HG03575 (cell line): ENCODE measurements at regions not wholly inside any gene's neighbourhood (a gene's known extent, or its start where the extent isn't known, plus 50 kb on each side); places are given as distances from the start of the nearest gene placed in this dataset.

ENCODE experiments used
- ATAC-seq: cut with Tn5 transposase; IDR thresholded peaks from one replicate; pipeline ENCODE4 v1.9.1; 2021; ENCODE audit not compliant: unreplicated experiment, insufficient number of reproducible peaks, low FRiP score; ENCODE audit errors: extremely low read depth

GRCh38 chr2:151197184-151198108 is 64.2 kb downstream of the RBM43 start:
- ATAC-seq, result no peak

DNA sequence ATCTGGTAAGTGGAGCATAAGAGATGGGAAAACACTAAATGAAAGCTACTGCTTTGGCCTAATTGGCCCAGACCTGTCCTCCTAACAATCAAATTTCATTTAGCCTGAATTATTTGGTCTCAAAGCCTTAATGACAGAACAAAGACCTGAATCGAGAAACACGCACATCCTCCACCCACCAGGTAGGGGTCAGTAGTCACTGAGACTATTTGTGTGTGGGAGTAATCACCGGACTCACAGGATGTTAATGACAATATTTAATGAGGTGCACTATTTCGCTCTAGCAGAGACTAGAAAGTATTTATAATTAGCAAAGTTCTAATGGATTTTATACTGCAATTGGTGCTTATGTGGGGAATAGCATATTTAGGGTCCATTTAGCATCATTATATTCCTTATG is 68.1 kb downstream of the RBM43 start:
- ATAC-seq, result no peak

DNA sequence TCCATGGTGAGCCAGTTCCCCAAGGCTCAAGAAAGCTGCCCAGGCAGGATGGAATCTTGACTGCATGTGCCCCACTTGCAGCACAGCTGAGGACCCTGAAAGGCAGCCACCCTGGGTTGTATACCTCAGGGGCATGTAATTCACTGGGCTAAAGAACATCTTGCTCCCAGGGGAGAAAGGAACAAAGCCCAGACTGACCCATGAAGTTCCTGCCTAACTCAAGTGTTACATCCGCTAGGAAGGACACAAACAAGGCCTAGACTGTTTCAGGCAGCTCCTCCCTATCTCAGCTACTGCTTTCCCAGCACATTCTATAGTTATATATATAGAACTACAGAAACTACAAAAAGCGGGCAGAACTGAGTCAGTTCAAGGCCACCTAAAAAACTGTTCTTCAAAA is 69.0 kb downstream of the RBM43 start:
- no peak for ATAC-seq

DNA sequence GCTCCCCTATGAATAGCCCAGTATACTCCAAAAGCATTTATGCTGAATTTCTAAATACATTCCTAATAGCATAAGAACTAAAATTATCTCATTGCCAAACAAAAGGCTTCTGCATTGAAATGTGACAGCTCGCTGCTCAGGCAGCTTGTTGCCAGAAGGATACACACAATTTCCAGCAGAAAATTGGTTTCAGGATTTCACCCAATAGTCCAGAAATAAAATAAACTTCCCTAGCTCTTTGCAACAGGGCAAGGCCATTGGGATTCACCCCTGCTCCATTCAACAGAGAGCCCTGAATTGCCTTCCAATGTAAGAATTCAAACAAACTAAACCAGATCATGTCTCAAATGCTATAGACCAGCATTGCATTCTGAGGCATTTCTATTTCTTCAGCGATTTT is 70.7 kb downstream of the RBM43 start:
- ATAC-seq, result no peak

- ATAC-seq, result no peak
These were observed 72.5 kb downstream of the RBM43 start for GRCh38 chr2:151189125-151189524.

DNA sequence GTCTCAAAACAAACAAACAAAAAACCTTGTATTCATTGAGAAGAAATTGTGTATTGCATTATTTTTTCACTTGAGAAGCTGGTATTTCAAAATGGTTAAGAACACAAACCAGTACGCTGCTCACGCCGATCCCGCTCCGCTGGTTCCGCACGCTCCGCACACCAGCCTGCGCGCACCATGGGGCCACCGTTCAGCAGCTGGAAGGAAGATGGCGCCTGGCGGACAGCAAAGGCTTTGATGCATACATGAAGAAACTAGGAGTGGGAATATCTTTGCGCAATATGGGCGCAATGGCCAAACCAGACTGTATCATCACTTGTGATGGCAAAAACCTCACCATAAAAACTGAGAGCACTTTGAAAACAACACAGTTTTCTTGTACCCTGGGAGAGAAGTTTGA is 75.7 kb downstream of the RBM43 start:
- ATAC-seq, result no peak

DNA sequence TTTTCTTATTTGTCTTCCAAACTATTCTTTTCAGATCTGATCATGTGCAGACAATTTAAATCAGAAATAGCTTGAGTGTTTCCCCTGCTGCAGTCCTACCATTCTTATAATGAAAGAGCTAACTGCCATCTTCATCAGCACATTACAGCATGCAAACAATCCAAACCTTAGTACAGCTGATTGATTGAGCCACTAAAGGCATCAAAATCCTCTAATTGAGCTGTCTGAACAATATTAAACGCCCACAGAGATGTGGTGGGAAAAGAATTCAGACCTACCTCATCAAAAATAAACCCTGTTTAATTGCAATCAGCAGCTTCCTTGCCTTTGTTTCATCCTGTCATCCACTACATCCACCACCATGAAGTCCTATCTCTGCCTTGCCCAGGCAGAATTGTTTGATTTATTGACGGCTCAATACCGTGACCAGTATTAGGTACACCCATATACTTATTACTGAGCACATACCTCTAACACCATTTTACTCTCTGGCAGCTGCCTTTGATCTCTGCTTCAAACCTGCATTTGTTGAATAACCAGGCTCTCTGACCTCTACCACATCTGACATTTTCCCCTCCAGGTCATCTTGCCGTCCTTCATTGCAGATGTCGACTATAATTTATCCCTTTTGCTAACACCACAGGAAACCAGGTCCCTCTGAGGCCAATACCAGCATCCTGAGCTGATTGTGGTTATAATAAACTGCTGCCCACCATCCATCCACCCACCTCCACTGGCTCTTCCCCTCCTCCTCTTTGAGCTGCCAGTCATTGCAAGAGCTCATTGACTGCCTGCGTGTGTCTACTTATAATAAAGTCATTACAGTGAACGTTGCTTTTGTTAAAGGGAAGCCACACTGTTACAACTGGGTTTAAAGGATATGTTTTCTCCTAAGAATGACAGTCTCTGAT is 78.5 kb downstream of the RBM43 start:
- no peak for ATAC-seq

- ATAC-seq, result no peak
These were observed 79.3 kb downstream of the RBM43 start for GRCh38 chr2:151182396-151182795.

DNA sequence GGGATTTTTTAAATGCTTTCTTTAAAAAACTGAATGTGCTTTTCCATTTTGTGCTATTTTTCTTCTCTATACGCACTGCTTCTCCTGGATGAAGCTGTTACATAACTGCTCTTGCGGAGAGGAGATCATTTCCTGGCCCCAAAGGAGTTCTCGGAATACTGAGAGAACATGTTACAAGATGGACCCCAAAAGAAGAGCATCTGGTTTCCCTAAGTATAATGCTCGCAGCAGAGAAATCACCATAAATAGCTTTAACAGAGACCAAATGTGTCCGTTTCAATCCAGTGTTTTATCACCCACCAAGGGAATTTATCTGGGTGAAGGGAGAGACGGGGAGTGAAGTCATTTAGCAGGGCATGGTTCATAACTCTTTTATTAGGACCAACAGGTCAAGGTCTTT is 80.1 kb downstream of the RBM43 start:
- ATAC-seq, result no peak

DNA sequence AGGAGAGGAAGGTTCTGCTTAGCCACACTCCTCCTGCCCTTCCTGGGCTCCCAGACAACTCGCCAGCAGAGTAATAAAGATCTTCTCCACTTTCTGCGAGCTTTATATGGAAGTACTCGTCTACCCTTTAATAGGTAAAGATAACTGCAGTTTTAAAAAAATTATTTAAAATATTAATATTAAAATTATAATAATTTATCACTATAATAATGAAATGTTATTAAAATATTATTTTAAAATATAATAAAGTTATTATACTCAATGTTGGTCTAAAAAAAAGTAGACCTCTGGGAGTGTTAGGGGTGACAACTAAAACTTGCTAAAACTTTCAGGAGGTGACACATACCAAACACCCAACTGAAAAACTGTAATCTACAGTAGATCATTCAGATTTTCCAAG is 81.5 kb downstream of the RBM43 start:
- no peak for ATAC-seq

GRCh38 chr2:151178207-151178606 is 83.5 kb downstream of the RBM43 start:
- no peak for ATAC-seq

GRCh38 chr2:151177756-151178155 is 83.9 kb downstream of the RBM43 start:
- ATAC-seq, result no peak

DNA sequence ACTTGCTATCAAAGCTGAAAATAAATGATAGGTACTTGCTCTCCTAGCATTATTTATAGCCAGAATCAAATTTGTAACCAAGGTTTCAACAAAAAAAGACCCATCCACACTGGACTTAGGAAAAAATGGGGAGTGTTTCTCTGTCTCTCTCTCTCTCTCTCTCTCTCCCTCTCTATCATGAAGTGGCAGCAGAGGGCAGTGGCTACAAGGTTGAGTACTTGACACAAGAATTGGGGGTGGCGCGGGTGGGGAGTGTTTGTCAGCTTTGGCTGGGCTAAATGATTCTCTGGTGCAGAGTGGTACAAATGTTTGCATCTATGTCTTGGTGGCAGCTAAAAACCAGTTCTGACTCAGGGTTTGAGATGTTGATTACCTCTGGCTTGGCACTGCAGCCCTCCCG is 85.0 kb downstream of the RBM43 start:
- ATAC-seq, result no peak

- ATAC-seq, result no peak
These were observed 85.8 kb downstream of the RBM43 start for GRCh38 chr2:151175864-151176263.

DNA sequence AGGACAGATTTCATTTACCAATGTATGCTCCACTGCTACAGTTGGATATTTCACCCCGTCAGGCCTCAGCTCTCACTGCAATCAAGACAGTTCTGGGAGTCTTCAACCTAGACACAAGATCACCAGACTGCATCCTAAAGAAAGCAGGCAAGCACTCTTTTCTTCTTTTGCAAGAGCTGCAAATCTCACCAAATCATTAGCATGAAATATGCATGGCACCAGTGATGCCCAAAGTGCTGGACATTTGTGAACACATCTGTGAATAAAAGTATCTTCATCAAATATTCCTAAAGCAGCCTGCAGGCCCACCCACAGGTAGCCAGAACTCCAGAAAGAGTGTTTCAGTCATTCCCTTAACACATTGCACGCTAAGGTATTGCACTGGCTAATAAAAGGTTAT is 87.5 kb downstream of the RBM43 start:
- no peak for ATAC-seq

DNA sequence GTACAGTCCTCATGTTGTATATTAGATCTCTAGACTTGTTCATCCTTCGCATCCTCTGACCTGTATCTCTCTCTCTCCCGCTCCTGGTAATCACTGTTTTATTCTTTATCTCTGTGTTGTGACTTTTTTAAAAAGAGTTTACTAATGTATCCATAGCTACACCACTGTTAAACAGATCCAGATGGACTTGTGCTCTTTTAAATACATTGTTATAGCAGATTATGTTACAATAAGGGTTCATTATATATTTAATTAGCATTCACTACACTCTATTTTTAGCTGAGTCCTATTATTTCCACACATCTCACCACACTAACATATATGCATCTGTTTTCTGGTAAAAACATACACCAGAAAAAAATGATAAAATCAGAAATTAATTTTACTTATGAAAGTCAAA is 90.5 kb downstream of the RBM43 start:
- no peak for ATAC-seq

DNA sequence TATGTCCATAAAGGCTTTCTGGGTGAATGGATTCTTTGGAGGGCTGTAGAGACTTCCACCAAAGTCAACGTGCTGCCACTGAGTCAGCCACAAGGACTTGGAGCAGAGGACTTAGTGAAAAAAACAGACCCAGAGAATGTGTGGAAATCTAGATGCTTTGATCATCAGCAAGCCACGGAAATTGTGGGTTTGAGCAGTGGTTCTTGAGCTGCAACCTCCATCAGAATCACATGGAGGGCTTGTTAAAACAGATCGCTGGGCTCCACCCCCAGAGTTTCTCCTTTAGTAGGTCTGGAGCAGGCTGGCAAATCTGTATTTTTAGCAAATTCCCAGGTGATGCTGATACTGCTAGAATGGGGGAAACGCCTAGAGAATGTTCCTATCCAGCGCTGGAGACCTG is 95.3 kb downstream of the RBM43 start:
- ATAC-seq, result no peak

- ATAC-seq, result no peak
These were observed 96.5 kb downstream of the RBM43 start for GRCh38 chr2:151165105-151165684.

- no peak for ATAC-seq
These were observed 99.7 kb downstream of the RBM43 start for GRCh38 chr2:151161821-151162551.
